ENCODE measurements at regions not wholly inside any gene's neighbourhood (a gene's known extent, or its start where the extent isn't known, plus 50 kb on each side); places are given as distances from the start of the nearest gene placed in this dataset.
"Not testable (repeated sequence)": the region's sequence is repeated elsewhere in the genome, so short reads cannot be mapped to it uniquely, and the experiment has no call there.

- no peak for DNase-seq
These were observed 56.4 kb upstream of the RBMS1 start for GRCh38 chr2:160550048-160550447.

GRCh38 chr2:160551259-160551658 is 57.7 kb upstream of the RBMS1 start:
- DNase-seq = no peak

DNA sequence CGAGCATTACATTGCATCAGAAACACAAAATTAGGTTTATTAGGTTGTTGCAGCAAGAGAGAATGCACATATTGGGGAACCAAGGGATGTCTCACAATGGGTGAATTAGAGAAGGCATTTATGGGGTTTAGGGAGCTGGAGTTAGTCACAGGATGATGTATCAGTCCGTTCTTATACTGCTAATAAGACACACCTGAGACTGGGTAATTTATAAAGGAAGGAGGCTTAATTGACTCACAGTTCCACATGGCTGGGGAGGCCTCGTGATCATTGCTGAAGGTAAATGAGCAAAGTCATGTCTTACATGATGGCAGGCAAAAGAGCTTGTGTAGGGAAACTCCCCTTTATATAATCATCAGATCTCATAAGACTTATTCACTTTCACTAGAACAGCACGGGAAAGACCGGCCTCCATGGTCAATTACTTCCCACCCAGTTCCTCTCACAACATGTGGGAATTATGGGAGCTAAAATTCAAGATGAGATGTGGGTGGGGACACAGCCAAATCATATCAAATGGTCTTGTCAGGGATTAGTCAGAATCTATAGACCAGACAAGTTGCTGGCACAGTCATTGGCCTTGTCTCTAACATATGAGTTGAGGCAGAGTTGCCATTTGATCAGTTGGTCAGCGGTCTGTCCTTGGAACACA is 61.9 kb upstream of the RBMS1 start:
- DNase-seq = no peak

GRCh38 chr2:160557903-160558302 is 64.3 kb upstream of the RBMS1 start:
- no peak for DNase-seq

- DNase-seq = no peak
These were observed 64.9 kb upstream of the RBMS1 start for GRCh38 chr2:160558531-160558930.

- DNase-seq = no peak
These were observed 68.1 kb upstream of the RBMS1 start for GRCh38 chr2:160561551-160562295.

DNA sequence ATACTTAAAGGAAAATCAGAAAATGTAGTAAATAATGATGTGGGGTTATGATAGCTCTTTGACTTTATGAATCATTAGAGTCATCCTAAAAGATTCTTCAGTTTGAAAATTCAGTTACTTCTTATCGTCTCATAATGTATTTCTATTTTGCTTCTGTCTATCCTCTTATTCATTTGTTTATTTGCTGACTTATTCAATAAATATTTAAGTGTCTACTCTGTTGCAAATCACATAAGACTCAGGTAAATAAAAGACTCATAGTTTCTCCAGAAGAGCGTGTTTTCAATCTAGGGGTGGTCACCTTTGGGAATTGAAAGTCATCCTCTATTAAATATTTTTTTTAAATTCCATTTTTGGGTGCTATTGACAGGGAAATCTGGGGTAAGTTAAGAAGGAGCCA is 69.1 kb upstream of the RBMS1 start:
- DNase-seq = no peak

- no peak for DNase-seq
These were observed 71.0 kb upstream of the RBMS1 start for GRCh38 chr2:160564591-160564990.

- no peak for DNase-seq
These were observed 71.7 kb upstream of the RBMS1 start for GRCh38 chr2:160565099-160565845.

DNA sequence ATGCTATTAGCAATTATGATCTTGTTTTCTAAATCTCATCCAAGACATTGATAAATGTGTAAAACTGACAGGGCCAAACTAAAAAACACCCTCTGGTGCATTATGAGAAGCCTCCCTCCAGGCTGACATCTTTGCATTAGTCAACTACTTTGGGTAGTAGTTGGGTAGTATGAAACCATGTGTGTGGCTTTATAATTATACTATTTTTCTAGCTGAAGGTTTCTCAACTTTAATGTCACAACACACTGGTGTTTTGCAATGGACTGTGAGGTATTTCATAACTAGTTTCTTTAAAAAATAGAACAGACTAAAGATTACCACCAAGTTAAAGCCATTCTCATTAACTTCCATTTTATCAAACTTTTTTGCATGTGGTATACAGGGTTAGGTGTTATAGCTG is 73.1 kb upstream of the RBMS1 start:
- DNase-seq = no peak

DNA sequence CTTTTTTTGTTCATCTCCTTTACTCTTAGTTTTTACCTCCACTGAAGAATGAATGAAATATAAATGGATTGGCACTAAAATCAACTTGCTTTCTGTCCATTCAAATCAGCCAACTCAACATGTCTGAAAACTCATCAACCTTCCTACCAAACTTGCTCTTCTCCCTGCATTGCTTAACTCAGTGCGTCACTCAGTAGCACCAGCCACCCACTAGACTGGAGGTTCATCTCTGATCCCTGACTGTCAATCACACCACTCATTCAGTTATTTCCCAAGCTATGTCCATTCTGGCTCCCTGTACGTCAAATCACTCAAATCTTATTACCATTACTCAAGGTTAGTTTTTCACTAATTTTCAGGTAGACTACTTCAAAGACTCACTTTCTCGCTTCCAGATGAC is 75.2 kb upstream of the RBMS1 start:
- no peak for DNase-seq

DNA sequence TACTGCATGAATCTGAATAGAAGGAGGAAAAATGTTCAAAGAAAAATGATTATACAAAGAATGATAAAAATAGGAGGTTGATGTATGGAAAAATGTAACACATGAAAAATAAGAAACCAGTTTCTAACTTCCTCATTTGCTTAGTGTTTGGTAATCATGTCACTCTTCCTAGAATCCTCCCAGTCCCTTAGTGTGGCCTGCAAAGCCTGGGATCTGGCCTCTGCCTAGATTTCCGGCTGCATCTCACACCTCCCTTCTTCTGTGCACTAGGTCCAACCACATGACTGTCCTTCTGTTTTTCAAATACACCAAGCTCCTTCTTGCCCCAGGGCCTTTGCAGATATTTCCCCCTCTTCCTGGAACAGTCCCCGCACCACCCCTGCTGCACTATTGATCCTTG is 76.8 kb upstream of the RBMS1 start:
- no peak for DNase-seq

GRCh38 chr2:160574468-160575140 is 81.0 kb upstream of the RBMS1 start:
- DNase-seq = no peak

DNA sequence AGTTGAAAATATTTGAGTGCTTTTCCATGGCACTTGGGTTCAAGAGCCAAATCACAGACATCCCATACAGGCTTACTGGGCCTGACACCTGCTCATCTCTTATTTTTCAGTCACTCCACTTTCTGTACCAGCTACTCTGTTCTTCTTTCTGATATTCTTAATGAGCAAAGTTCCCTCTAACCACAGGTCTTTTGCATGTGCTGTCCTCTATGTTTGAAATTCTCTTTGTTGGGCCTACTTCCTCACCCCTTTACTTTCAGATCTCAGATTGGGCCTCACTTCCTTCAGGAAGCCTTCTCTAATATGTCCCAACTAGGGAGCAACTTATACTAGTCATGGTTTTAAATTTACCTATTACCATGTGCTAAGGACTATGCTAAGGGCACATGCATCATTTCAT is 81.8 kb upstream of the RBMS1 start:
- no peak for DNase-seq

DNA sequence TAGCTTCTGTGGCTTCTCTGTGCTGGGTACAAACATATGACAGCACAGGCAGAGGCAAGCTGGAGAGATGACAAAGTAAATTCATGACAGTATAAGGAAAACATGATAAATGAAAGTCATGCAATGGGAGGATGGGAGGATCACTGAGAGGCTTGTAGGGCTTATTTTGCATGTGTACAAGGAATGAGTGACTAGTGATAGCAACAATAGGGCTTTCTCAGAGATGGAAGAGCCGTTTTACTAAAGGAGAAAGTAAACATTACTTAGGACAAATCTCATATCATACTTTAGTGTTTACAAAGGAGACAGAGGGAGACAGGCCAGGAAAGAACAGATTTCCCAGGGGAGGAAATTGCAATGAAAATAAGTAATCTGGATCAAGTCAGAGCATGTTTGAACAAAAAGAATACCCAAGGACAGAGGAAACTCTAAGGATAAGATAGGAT is 82.5 kb upstream of the RBMS1 start:
- no peak for DNase-seq

- DNase-seq = not testable (repeated sequence)
These were observed 83.5 kb upstream of the RBMS1 start for GRCh38 chr2:160577081-160577480.

DNA sequence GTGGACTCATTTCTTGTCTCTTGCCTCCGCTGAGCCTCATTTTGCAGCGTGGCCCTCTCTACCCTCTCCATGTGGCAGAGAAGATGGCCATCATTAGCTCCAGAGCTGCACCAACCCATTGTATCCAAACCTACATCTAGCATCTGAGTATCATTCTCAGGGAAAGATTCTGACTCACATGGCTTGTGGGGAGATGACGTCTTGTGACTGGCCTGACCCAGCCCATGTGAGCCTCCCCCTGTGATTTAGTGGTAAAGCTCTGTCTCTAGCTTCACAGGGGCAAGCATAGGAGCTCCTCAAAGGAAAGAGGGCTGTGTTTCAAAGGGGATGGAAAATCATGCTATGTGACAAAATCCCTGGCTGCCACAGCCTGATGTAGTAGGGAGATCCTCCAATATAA is 87.4 kb upstream of the RBMS1 start:
- no peak for DNase-seq

GRCh38 chr2:160581448-160581847 is 87.8 kb upstream of the RBMS1 start:
- no peak for DNase-seq

GRCh38 chr2:160582081-160582480 is 88.5 kb upstream of the RBMS1 start:
- DNase-seq = no peak

DNA sequence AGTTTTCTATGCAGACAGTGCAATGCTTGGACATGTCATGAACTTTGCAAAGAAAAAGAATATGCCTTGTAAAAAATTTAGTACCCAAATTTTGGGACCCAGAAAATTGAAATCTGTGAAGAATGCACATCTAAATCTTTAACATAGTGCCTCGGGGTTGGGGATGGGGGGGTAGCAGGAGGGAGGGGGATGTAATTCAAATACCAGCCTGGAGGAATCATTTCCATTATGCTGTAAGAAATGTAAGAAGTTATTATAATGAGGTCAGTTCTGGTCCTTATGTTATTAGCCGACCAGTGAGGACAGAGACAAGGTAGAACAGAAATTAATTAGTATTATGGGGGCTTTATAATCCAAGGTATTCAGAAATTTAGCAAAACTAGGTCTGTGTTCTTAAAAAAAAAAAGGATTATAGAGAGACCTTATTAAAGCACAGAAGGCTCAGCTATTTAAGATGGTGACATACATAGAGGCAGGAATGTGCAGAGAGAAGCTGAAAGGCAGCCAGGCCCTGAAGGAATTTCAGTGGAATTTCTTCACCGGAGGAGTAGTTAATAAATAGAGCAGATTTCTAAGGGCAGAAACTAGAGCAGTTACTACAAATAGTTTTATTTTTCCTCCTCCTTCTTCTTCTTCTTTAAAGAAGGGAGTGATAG is 89.0 kb upstream of the RBMS1 start:
- no peak for DNase-seq

DNA sequence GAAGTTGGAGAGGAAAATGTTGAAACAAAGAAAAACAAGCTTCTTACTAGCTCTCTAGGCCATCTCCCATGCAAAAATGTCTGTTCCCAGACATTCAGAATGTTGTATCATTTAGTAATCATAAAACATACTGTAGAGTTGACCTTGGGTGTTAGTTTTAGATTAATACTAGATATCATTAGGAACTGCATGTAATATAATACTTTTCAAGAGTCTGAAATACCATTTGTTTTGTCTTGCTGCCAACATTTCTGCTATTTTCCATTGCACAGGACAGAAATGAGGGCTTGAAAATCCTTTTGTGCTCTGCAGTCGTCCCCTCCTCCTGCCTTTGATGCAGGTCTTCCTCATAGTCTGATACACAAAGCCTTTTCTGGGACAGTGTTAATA is 89.5 kb upstream of the RBMS1 start:
- DNase-seq = no peak

DNA sequence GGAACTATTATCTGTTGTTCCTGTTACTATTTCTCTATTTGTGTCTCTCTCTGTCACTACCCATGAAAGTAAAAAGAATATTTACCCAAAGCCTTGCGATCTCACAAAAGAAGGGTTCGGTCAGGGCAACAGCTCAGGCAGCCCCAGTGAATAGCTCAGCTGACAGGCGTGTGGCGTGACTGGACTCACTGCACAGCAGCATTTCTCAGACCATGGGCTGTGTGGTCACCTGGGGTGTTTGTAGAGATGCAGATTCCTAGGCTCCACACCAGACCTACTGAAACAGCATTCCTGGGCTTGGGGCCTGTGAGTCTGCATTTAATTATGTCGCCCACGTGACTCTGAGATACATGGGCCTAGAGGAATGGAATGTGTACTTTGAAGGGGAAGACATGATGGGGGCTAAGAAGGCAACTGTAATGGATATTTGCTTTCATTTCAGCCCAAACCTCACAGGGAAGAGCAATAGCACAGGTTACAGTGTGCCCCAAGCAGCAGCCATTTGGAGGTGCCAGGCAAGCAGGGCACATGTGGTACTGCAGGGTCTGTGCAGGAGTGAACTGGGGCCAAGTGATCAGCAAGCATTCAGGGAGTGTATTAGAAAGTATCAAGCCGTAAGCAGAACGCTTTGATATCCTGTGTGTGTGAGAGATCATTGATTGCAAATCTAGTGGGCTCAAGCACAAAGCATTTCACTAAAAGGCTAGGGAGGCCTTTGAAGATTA is 90.4 kb upstream of the RBMS1 start:
- no peak for DNase-seq

All from activated naive CD4-positive, alpha-beta T cell (primary cell).